Neural progenitor cell (in vitro differentiated cells): ENCODE measurements at regions not wholly inside any gene's neighbourhood (a gene's known extent, or its start where the extent isn't known, plus 50 kb on each side); places are given as distances from the start of the nearest gene placed in this dataset.

Experiments used
- DNase-seq: peaks from one replicate; pipeline ENCODE4 v3.0.0-alpha.2; 2016; ENCODE audit warnings: low spot score
- H2AFZ ChIP-seq: fragments of 200-600 bp; sonication (generic); replicated peaks from 2 replicates; pipeline ENCODE4 v1.6.1; 2016; ENCODE audit warnings: antibody characterized with exemption
- H3F3A ChIP-seq: fragments of 200-600 bp; sonication (generic); 2 replicates; pipeline ENCODE4 v1.6.1; 2016; ENCODE audit warnings: antibody characterized with exemption, low read depth
- H3K27ac ChIP-seq: fragments of 200-600 bp; sonication (generic); 2 replicates; pipeline ENCODE4 v1.5.1; 2016; ENCODE audit warnings: mild to moderate bottlenecking
- H3K27me3 ChIP-seq: fragments of 200-600 bp; sonication (generic); 2 replicates; pipeline ENCODE4 v1.6.1; 2016; ENCODE audit warnings: mild to moderate bottlenecking, moderate library complexity
- H3K36me3 ChIP-seq: fragments of 200-600 bp; sonication (generic); 2 replicates; pipeline ENCODE4 v1.5.1; 2016
- H3K4me1 ChIP-seq: fragments of 200-600 bp; sonication (generic); 2 replicates; pipeline ENCODE4 v1.6.1; 2016; ENCODE audit warnings: mixed run types
- H3K4me2 ChIP-seq: fragments of 200-600 bp; sonication (generic); 2 replicates; pipeline ENCODE4 v1.6.1; 2016
- H3K4me3 ChIP-seq: fragments of 200-600 bp; sonication (generic); 2 replicates; pipeline ENCODE4 v1.5.1; 2016
- H3K79me2 ChIP-seq: fragments of 200-600 bp; sonication (generic); 2 replicates; pipeline ENCODE4 v1.6.1; 2016; ENCODE audit warnings: low read depth
- H3K9ac ChIP-seq: fragments of 200-600 bp; sonication (generic); 2 replicates; pipeline ENCODE4 v1.6.1; 2016
- H3K9me3 ChIP-seq: fragments of 200-600 bp; sonication (generic); 2 replicates; pipeline ENCODE4 v1.5.1; 2016; ENCODE audit warnings: low read depth
- H4K20me1 ChIP-seq: fragments of 200-600 bp; sonication (generic); 2 replicates; pipeline ENCODE4 v1.6.1; 2016; ENCODE audit warnings: low read depth
- H3K27ac Mint-ChIP-seq: 3 replicates; pipeline ENCODE4 v1.8.0; 2021; ENCODE audit warnings: mixed read lengths
- H3K27me3 Mint-ChIP-seq: 2 replicates; pipeline ENCODE4 v1.8.0; 2022; ENCODE audit warnings: low read depth, mild to moderate bottlenecking, inconsistent platforms, moderate library complexity, mixed read lengths; ENCODE audit not compliant: insufficient read depth
- H3K36me3 Mint-ChIP-seq: 3 replicates; pipeline ENCODE4 v1.8.0; 2021; ENCODE audit warnings: mixed read lengths
- H3K4me1 Mint-ChIP-seq: 3 replicates; pipeline ENCODE4 v1.8.0; 2021; ENCODE audit warnings: mixed read lengths
- H3K4me3 Mint-ChIP-seq: 3 replicates; pipeline ENCODE4 v1.8.0; 2021; ENCODE audit warnings: mild to moderate bottlenecking, moderate library complexity, mixed read lengths
- H3K9me3 Mint-ChIP-seq: 3 replicates; pipeline ENCODE4 v1.8.0; 2020; ENCODE audit warnings: mixed read lengths
- CTCF ChIP-seq: fragments of 200-600 bp; sonication (generic); IDR thresholded peaks from 2 replicates; pipeline ENCODE4 v1.5.1; 2017; ENCODE audit warnings: antibody characterized with exemption, mild to moderate bottlenecking
- EZH2 ChIP-seq: fragments of 200-600 bp; sonication (generic); IDR thresholded peaks from 2 replicates; pipeline ENCODE4 v1.6.1; 2017; ENCODE audit warnings: antibody characterized with exemption, mild to moderate bottlenecking, moderate library complexity
- EZH2phosphoT487 ChIP-seq: fragments of 200-600 bp; sonication (generic); IDR thresholded peaks from 2 replicates; pipeline ENCODE4 v1.6.1; 2017; ENCODE audit warnings: antibody characterized with exemption

GRCh38 chr1:4306559-4307467, 347.6 kb upstream of the AJAP1 start:
- Histone ChIP-seq H3K4me3 (no peak overlapping the region), H3K27me3 (no peaks in the 10 kb centered on the region), H3F3A (no peaks in the 10 kb centered on the region), H3K4me2 (no peak overlapping the region), H3K79me2 (no peaks in the 10 kb centered on the region), H3K4me1 (no peaks in the 10 kb centered on the region), H3K9me3 (no peaks in the 10 kb centered on the region), H2AFZ (no peak overlapping the region), H4K20me1 (no peaks in the 10 kb centered on the region), H3K36me3 (no peaks in the 10 kb centered on the region), H3K9ac (no peak overlapping the region), H3K27ac (no peak overlapping the region)
- H3K36me3 Mint-ChIP-seq, result no peaks in the 10 kb centered on the region
- no peak for DNase-seq
- H3K27me3 Mint-ChIP-seq, result peaks cover 6% of the 10 kb centered on the region
- H3K9me3 Mint-ChIP-seq, result peaks cover 17% of the 10 kb centered on the region
- TF ChIP-seq EZH2 (no peak), CTCF (no peak), EZH2phosphoT487 (no peak)
- no peak overlapping the region for H3K4me3 Mint-ChIP-seq
- H3K27ac Mint-ChIP-seq, result no peak overlapping the region
- H3K4me1 Mint-ChIP-seq, result no peaks in the 10 kb centered on the region

- Mint-ChIP-seq H3K4me3 (no peak overlapping the region), H3K4me1 (no peaks in the 10 kb centered on the region), H3K27me3 (peaks cover 6% of the 10 kb centered on the region), H3K27ac (no peak overlapping the region), H3K36me3 (no peaks in the 10 kb centered on the region), H3K9me3 (peaks cover 17% of the 10 kb centered on the region)
- Histone ChIP-seq H3K27ac (no peak overlapping the region), H3K27me3 (no peaks in the 10 kb centered on the region), H3K4me1 (no peaks in the 10 kb centered on the region), H3K36me3 (no peaks in the 10 kb centered on the region), H3F3A (no peaks in the 10 kb centered on the region), H3K79me2 (no peaks in the 10 kb centered on the region), H4K20me1 (no peaks in the 10 kb centered on the region), H2AFZ (no peak overlapping the region), H3K9ac (no peak overlapping the region), H3K4me3 (no peak overlapping the region), H3K4me2 (no peak overlapping the region), H3K9me3 (no peaks in the 10 kb centered on the region)
- no peak for TF ChIP-seq EZH2
- TF ChIP-seq EZH2phosphoT487, result no peak
- no peak for TF ChIP-seq CTCF
- DNase-seq, result no peak
These were observed 347.0 kb upstream of the AJAP1 start for GRCh38 chr1:4307468-4307845.

GRCh38 chr1:4307911-4308545, 346.4 kb upstream of the AJAP1 start:
- Mint-ChIP-seq H3K27me3 (peaks cover 6% of the 10 kb centered on the region), H3K36me3 (no peaks in the 10 kb centered on the region), H3K9me3 (peaks cover 13% of the 10 kb centered on the region), H3K27ac (no peak overlapping the region), H3K4me1 (no peaks in the 10 kb centered on the region), H3K4me3 (no peak overlapping the region)
- H3F3A ChIP-seq, result no peaks in the 10 kb centered on the region
- H3K4me1 ChIP-seq, result no peaks in the 10 kb centered on the region
- no peak for TF ChIP-seq EZH2
- TF ChIP-seq EZH2phosphoT487, result no peak
- no peak for TF ChIP-seq CTCF
- no peak overlapping the region for H3K9ac ChIP-seq
- no peaks in the 10 kb centered on the region for H3K79me2 ChIP-seq
- no peak overlapping the region for H3K4me2 ChIP-seq
- H4K20me1 ChIP-seq, result no peaks in the 10 kb centered on the region
- no peak overlapping the region for H3K4me3 ChIP-seq
- no peaks in the 10 kb centered on the region for H3K27me3 ChIP-seq
- no peak overlapping the region for H3K27ac ChIP-seq
- no peak for DNase-seq
- no peaks in the 10 kb centered on the region for H3K36me3 ChIP-seq
- H2AFZ ChIP-seq, result no peak overlapping the region
- H3K9me3 ChIP-seq, result no peaks in the 10 kb centered on the region
